Progenitor cell of endocrine pancreas (in vitro differentiated cells): ENCODE measurements at regions not wholly inside any gene's neighbourhood (a gene's known extent, or its start where the extent isn't known, plus 50 kb on each side); places are given as distances from the start of the nearest gene placed in this dataset.

Experiments used
- DNase-seq: peaks from one replicate; pipeline ENCODE4 v3.0.0; 2021; ENCODE audit warnings: low spot score; ENCODE audit not compliant: unreplicated experiment
- H3K27ac Mint-ChIP-seq: 2 replicates; pipeline ENCODE4 v1.8.0; 2021; ENCODE audit warnings: mild to moderate bottlenecking, moderate library complexity, mixed read lengths
- H3K27me3 Mint-ChIP-seq: 2 replicates; pipeline ENCODE4 v1.8.0; 2021; ENCODE audit warnings: mixed read lengths
- H3K36me3 Mint-ChIP-seq: 2 replicates; pipeline ENCODE4 v1.8.0; 2022; ENCODE audit warnings: mixed read lengths; ENCODE audit not compliant: insufficient read depth
- H3K4me1 Mint-ChIP-seq: 2 replicates; pipeline ENCODE4 v1.8.0; 2021; ENCODE audit warnings: low read depth, mixed read lengths
- H3K4me3 Mint-ChIP-seq: 2 replicates; pipeline ENCODE4 v1.8.0; 2021; ENCODE audit warnings: low read depth, mild to moderate bottlenecking, moderate library complexity, mixed read lengths
- H3K9me3 Mint-ChIP-seq: 2 replicates; pipeline ENCODE4 v1.8.0; 2021; ENCODE audit warnings: low read depth, mixed read lengths
- CTCF ChIP-seq: fragments of 200-600 bp; sonication (generic); IDR thresholded peaks from one replicate; pipeline ENCODE4 v1.5.0; 2021; ENCODE audit warnings: antibody characterized with exemption, mild to moderate bottlenecking; ENCODE audit not compliant: unreplicated experiment

DNA sequence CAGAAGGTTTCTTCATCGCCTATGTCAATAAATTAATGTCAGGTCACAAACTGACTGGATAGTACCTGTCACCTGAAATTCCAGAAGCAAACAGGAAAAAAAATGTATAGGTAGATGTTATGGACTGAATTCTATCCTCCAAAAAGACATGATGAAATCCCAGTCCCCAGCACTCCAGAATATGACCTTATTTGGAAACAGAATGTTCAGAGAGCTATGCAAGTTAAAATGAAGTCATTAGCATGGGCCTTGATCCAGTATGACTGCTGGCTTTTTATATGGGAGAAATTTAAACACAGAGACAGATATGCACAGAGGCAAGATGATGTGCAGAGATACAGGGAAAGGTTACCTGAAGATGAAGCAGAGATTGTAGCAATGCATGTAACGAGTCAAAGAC lies 953.4 kb downstream of the ZPLD1 start:
- peaks cover 1% of the 10 kb centered on the region for H3K4me1 Mint-ChIP-seq
- H3K4me3 Mint-ChIP-seq, result no peak overlapping the region
- H3K36me3 Mint-ChIP-seq, result no peaks in the 10 kb centered on the region
- no peak for DNase-seq
- no peak for TF ChIP-seq CTCF
- H3K27ac Mint-ChIP-seq, result no peak overlapping the region
- H3K27me3 Mint-ChIP-seq, result no peaks in the 10 kb centered on the region
- no peaks in the 10 kb centered on the region for H3K9me3 Mint-ChIP-seq

DNA sequence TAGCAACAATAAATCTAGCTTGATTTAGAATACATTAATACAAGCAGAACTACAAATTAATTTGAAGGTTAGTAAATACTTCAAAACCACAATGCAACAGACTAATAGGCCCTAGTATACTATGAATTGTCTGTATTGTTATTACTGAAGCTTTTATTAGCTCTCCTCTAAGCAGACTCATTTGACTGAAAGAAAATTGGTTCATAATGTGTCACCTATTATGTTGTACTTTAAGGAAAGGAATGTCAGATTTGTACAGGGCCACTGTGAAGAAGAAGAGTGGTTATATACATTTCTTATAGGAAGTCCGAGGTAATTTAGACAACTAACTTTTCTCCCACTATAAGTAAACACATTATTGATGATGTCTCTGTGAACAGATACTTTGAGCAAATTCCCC lies 954.5 kb downstream of the ZPLD1 start:
- no peak for DNase-seq
- Mint-ChIP-seq H3K4me1 (peaks cover 1% of the 10 kb centered on the region), H3K4me3 (no peak overlapping the region), H3K36me3 (no peaks in the 10 kb centered on the region), H3K9me3 (no peaks in the 10 kb centered on the region), H3K27me3 (no peaks in the 10 kb centered on the region), H3K27ac (no peak overlapping the region)
- TF ChIP-seq CTCF, result no peak

DNA sequence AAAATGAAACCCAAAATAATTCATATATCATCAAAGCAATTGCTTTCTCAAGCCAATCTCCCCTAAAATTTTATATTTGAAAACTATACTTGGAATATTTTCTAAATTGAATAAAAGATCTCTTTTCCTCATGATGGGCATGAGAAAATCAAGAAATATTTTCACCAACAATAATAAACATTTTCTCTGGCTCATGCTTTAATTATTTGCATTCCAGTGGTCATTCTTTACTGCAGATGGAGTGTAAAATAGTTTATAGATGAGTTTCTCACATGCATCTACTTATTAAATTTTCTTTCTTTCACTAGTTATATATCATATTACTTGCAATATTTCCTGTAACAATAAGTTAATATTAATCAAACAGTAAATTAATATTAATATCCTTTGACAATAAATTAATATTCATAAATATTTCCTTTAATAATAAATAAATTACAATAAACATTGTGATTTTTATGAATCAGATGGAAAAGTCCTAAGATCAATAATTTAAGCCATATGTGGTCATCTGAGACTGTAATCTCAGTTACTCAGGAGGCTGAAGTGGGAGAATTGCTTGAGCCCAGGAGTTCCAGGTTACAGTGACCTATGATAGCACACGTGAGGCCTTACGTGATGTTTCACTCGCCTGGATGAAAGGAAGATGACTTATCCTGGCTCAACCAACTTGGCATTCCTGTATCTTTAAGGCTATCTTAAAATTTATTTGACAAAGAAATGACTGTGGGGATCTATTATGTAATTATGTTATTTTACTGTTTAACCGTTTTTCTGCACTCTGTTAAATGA lies 958.8 kb downstream of the ZPLD1 start:
- DNase-seq, result no peak
- H3K27ac Mint-ChIP-seq, result no peak overlapping the region
- H3K27me3 Mint-ChIP-seq, result no peaks in the 10 kb centered on the region
- peaks cover 1% of the 10 kb centered on the region for H3K4me1 Mint-ChIP-seq
- H3K36me3 Mint-ChIP-seq, result no peaks in the 10 kb centered on the region
- H3K9me3 Mint-ChIP-seq, result no peaks in the 10 kb centered on the region
- TF ChIP-seq CTCF, result no peak
- no peak overlapping the region for H3K4me3 Mint-ChIP-seq

DNA sequence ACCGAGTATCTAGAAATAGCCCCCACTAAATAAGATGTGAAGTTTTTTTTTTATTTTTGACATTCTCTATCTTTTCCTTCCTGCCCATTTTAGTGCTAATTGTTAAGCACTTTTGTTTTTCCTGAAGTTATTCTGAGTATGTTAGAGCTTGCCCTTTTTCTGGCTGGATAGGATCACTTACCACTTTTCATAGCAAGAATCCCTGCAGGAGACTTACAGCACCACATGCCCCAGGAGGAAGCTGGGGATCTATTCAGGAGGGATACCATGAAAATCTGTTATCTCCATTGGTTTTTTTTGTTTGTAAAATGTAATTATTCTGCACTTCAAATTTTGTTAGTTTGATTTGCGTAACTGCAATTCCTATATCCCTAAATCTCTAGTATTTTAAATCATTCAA lies 968.4 kb downstream of the ZPLD1 start:
- Mint-ChIP-seq H3K27me3 (no peaks in the 10 kb centered on the region), H3K9me3 (peaks cover 3% of the 10 kb centered on the region)
- TF ChIP-seq CTCF, result no peak

GRCh38 chr3:103406320-103406850 lies 971.6 kb downstream of the ZPLD1 start:
- no peaks in the 10 kb centered on the region for H3K36me3 Mint-ChIP-seq
- TF ChIP-seq CTCF, result no peak

More for the DNA sequence above, 968.4 kb downstream of the ZPLD1 start:
- no peak overlapping the region for H3K4me3 Mint-ChIP-seq
- no peak overlapping the region for H3K27ac Mint-ChIP-seq
- no peaks in the 10 kb centered on the region for H3K36me3 Mint-ChIP-seq
- DNase-seq, result no peak
- no peaks in the 10 kb centered on the region for H3K4me1 Mint-ChIP-seq

More at GRCh38 chr3:103406320-103406850, 971.6 kb downstream of the ZPLD1 start:
- H3K4me1 Mint-ChIP-seq, result no peaks in the 10 kb centered on the region
- H3K27me3 Mint-ChIP-seq, result no peaks in the 10 kb centered on the region
- no peaks in the 10 kb centered on the region for H3K9me3 Mint-ChIP-seq
- no peak overlapping the region for H3K27ac Mint-ChIP-seq
- DNase-seq, result no peak
- H3K4me3 Mint-ChIP-seq, result no peak overlapping the region
